ENCODE measurements at regions not wholly inside any gene's neighbourhood (a gene's known extent, or its start where the extent isn't known, plus 50 kb on each side); places are given as distances from the start of the nearest gene placed in this dataset.

GRCh38 chr3:152620395-152620794, 214.5 kb upstream of the P2RY1 start:
- Mint-ChIP-seq H3K4me1 (no peaks in the 10 kb centered on the region), H3K27me3 (ENCODE audit: low read depth in 3 of 3) (peaks cover 0 to 2% (median 1%) of the 10 kb centered on the region in 3 donors), H3K9me3 (no peaks in the 10 kb centered on the region), H3K36me3 (no peaks in the 10 kb centered on the region), H3K27ac (no peak overlapping the region), H3K4me3 (no peak overlapping the region)
- no peak for DNase-seq

- peaks cover 0 to 2% (median 1%) of the 10 kb centered on the region in 3 donors for H3K27me3 Mint-ChIP-seq (ENCODE audit: low read depth in 3 of 3)
- H3K27ac Mint-ChIP-seq = no peak overlapping the region
- H3K36me3 Mint-ChIP-seq = no peaks in the 10 kb centered on the region
- H3K9me3 Mint-ChIP-seq = no peaks in the 10 kb centered on the region
- DNase-seq = no peak
- H3K4me1 Mint-ChIP-seq = no peaks in the 10 kb centered on the region
- H3K4me3 Mint-ChIP-seq = no peak overlapping the region
Observed at GRCh38 chr3:152621006-152621868, 213.7 kb upstream of the P2RY1 start.

- no peak overlapping the region for H3K27ac Mint-ChIP-seq
- no peaks in the 10 kb centered on the region for H3K4me1 Mint-ChIP-seq
- no peaks in the 10 kb centered on the region for H3K36me3 Mint-ChIP-seq
- H3K9me3 Mint-ChIP-seq = no peaks in the 10 kb centered on the region
- peaks cover 0 to 2% (median 1%) of the 10 kb centered on the region in 3 donors for H3K27me3 Mint-ChIP-seq (ENCODE audit: low read depth in 3 of 3)
- no peak for DNase-seq
- no peak overlapping the region for H3K4me3 Mint-ChIP-seq
Observed at GRCh38 chr3:152621967-152622810, 212.7 kb upstream of the P2RY1 start.

- H3K36me3 Mint-ChIP-seq = no peaks in the 10 kb centered on the region
- peaks cover 0 to 2% (median 1%) of the 10 kb centered on the region in 3 donors for H3K27me3 Mint-ChIP-seq (ENCODE audit: low read depth in 3 of 3)
- H3K4me3 Mint-ChIP-seq = no peak overlapping the region
- DNase-seq = no peak
- H3K27ac Mint-ChIP-seq = no peak overlapping the region
- no peaks in the 10 kb centered on the region for H3K9me3 Mint-ChIP-seq
- no peaks in the 10 kb centered on the region for H3K4me1 Mint-ChIP-seq
Observed at GRCh38 chr3:152622811-152623167, 212.1 kb upstream of the P2RY1 start.

GRCh38 chr3:152623286-152623911, 211.5 kb upstream of the P2RY1 start:
- H3K27me3 Mint-ChIP-seq (ENCODE audit: low read depth in 3 of 3) = peaks cover 0 to 2% (median 1%) of the 10 kb centered on the region in 3 donors
- DNase-seq = no peak
- H3K4me1 Mint-ChIP-seq = no peaks in the 10 kb centered on the region
- no peaks in the 10 kb centered on the region for H3K9me3 Mint-ChIP-seq
- no peaks in the 10 kb centered on the region for H3K36me3 Mint-ChIP-seq
- H3K27ac Mint-ChIP-seq = no peak overlapping the region
- no peak overlapping the region for H3K4me3 Mint-ChIP-seq

- Mint-ChIP-seq H3K27me3 (ENCODE audit: low read depth in 3 of 3) (peaks cover 0 to 5% (median 2%) of the 10 kb centered on the region in 3 donors), H3K4me1 (no peaks in the 10 kb centered on the region), H3K27ac (no peak overlapping the region), H3K36me3 (no peaks in the 10 kb centered on the region), H3K9me3 (no peaks in the 10 kb centered on the region), H3K4me3 (no peak overlapping the region)
- no peak for DNase-seq
Observed at GRCh38 chr3:152626226-152626625, 208.7 kb upstream of the P2RY1 start.

- no peak for DNase-seq
- Mint-ChIP-seq H3K9me3 (no peaks in the 10 kb centered on the region), H3K4me3 (no peak overlapping the region), H3K27ac (no peak overlapping the region), H3K4me1 (no peaks in the 10 kb centered on the region), H3K36me3 (no peaks in the 10 kb centered on the region), H3K27me3 (ENCODE audit: low read depth in 3 of 3) (peaks cover 0 to 10% (median 2%) of the 10 kb centered on the region in 3 donors)
Observed at GRCh38 chr3:152628496-152628895, 206.4 kb upstream of the P2RY1 start.

GRCh38 chr3:152629363-152630122, 205.4 kb upstream of the P2RY1 start:
- Mint-ChIP-seq H3K4me1 (no peaks in the 10 kb centered on the region), H3K4me3 (no peak overlapping the region), H3K27ac (no peak overlapping the region), H3K36me3 (peaks cover 0 to 3% (median 0%) of the 10 kb centered on the region in 3 donors), H3K9me3 (no peaks in the 10 kb centered on the region), H3K27me3 (ENCODE audit: low read depth in 3 of 3) (peaks cover 2 to 10% (median 3%) of the 10 kb centered on the region in 3 donors)
- DNase-seq = no peak

GRCh38 chr3:152635389-152635788, 199.5 kb upstream of the P2RY1 start:
- H3K36me3 Mint-ChIP-seq = peaks cover 0 to 3% (median 0%) of the 10 kb centered on the region in 3 donors
- peaks cover 0 to 2% (median 0%) of the 10 kb centered on the region in 6 donors for H3K9me3 Mint-ChIP-seq
- no peak overlapping the region for H3K4me3 Mint-ChIP-seq
- DNase-seq = no peak
- H3K4me1 Mint-ChIP-seq = no peaks in the 10 kb centered on the region
- peaks cover 0 to 10% (median 5%) of the 10 kb centered on the region in 3 donors for H3K27me3 Mint-ChIP-seq (ENCODE audit: low read depth in 3 of 3)
- H3K27ac Mint-ChIP-seq = no peak overlapping the region

- DNase-seq = no peak
- Mint-ChIP-seq H3K27ac (no peak overlapping the region), H3K27me3 (ENCODE audit: low read depth in 3 of 3) (peaks cover 0 to 7% (median 5%) of the 10 kb centered on the region in 3 donors), H3K9me3 (peaks cover 0 to 2% (median 0%) of the 10 kb centered on the region in 6 donors), H3K4me1 (no peaks in the 10 kb centered on the region), H3K4me3 (no peak overlapping the region), H3K36me3 (peaks cover 0 to 3% (median 0%) of the 10 kb centered on the region in 3 donors)
Observed at GRCh38 chr3:152636651-152637050, 198.3 kb upstream of the P2RY1 start.

GRCh38 chr3:152638214-152638613, 196.7 kb upstream of the P2RY1 start:
- H3K9me3 Mint-ChIP-seq = peaks cover 0 to 2% (median 0%) of the 10 kb centered on the region in 6 donors
- H3K27me3 Mint-ChIP-seq (ENCODE audit: low read depth in 3 of 3) = peaks cover 0 to 5% (median 4%) of the 10 kb centered on the region in 3 donors
- DNase-seq = no peak
- H3K27ac Mint-ChIP-seq = no peak overlapping the region
- no peak overlapping the region for H3K4me3 Mint-ChIP-seq
- H3K36me3 Mint-ChIP-seq = peaks cover 0 to 3% (median 0%) of the 10 kb centered on the region in 3 donors
- H3K4me1 Mint-ChIP-seq = no peaks in the 10 kb centered on the region

GRCh38 chr3:152638707-152639450, 196.1 kb upstream of the P2RY1 start:
- no peak overlapping the region for H3K27ac Mint-ChIP-seq
- H3K9me3 Mint-ChIP-seq = peaks cover 0 to 4% (median 3%) of the 10 kb centered on the region in 6 donors
- H3K4me1 Mint-ChIP-seq = no peaks in the 10 kb centered on the region
- peaks cover 0 to 3% (median 0%) of the 10 kb centered on the region in 3 donors for H3K36me3 Mint-ChIP-seq
- no peak overlapping the region for H3K4me3 Mint-ChIP-seq
- no peak for DNase-seq
- H3K27me3 Mint-ChIP-seq (ENCODE audit: low read depth in 3 of 3) = peaks cover 0 to 3% (median 3%) of the 10 kb centered on the region in 3 donors

Data from immature natural killer cell (primary cell).